SK-N-SH (cell line): ENCODE measurements at regions not wholly inside any gene's neighbourhood (a gene's known extent, or its start where the extent isn't known, plus 50 kb on each side); places are given as distances from the start of the nearest gene placed in this dataset.

Experiments
- CTCF ChIA-PET: fragments of 300-600, 350-600 bp; formaldehyde crosslinking; extraction: SDS; loops from one replicate; lab custom pipeline; 2021; lab: Yijun Ruan, JAX
- POLR2A ChIA-PET: fragments of 350-600 bp; sonication (Branson Sonifier 250); formaldehyde crosslinking; extraction: SDS; loops from one replicate; lab custom pipeline; 2020; ENCODE audit warnings: antibody characterized with exemption, inconsistent platforms; lab: Yijun Ruan, JAX
- DNase-seq: peaks from one replicate; pipeline ENCODE4 v3.0.0; 2012
- H2AFZ ChIP-seq: fragments of 200-600 bp; sonication (generic); 2 replicates; pipeline ENCODE4 v1.8.1; 2016; ENCODE audit warnings: antibody characterized with exemption, mild to moderate bottlenecking, low read depth
- H3F3A ChIP-seq: fragments of 200-600 bp; sonication (generic); replicated peaks from 2 replicates; pipeline ENCODE3; 2016; ENCODE audit warnings: antibody characterized with exemption, mild to moderate bottlenecking; ENCODE audit not compliant: insufficient read depth
- H3K27ac ChIP-seq, 2 experiments: fragments of 200-500 bp in 1 of 2; fragments of 200-600 bp in 1 of 2; sonication (Bioruptor generic) in 1 of 2; sonication (generic), shearing (Covaris generic) in 1 of 2; 2 replicates each; pipeline versions ENCODE4 v1.5.1 to v1.6.1; 2014 to 2016; ENCODE audit warnings: low read depth in 2 of 2, inconsistent platforms in 1 of 2, low read length in 1 of 2, mild to moderate bottlenecking in 1 of 2, mixed read lengths in 1 of 2
- H3K27me3 ChIP-seq: fragments of 200-600 bp; sonication (generic), shearing (Covaris generic); 2 replicates; pipeline ENCODE4 v1.6.1; 2016; ENCODE audit warnings: mixed run types; ENCODE audit not compliant: insufficient read depth
- H3K36me3 ChIP-seq, 2 experiments: fragments of 200-500 bp in 1 of 2; fragments of 200-600 bp in 1 of 2; sonication (Bioruptor generic) in 1 of 2; sonication (generic) in 1 of 2; replicated peaks in 1 of 2; 2 replicates each; pipeline versions ENCODE3 to v1.5.1; 2014 to 2016; ENCODE audit warnings: low read length in 1 of 2, mild to moderate bottlenecking in 1 of 2; ENCODE audit not compliant: insufficient read depth in 2 of 2, control insufficient read depth in 1 of 2
- H3K4me1 ChIP-seq, 2 experiments: fragments of 200-500 bp in 1 of 2; fragments of 200-600 bp in 1 of 2; sonication (Bioruptor generic) in 1 of 2; sonication (generic), shearing (Covaris generic) in 1 of 2; 2 replicates each; pipeline versions ENCODE4 v1.5.1 to v1.6.1; 2014 to 2016; ENCODE audit warnings: low read depth in 1 of 2, low read length in 1 of 2, mixed run types in 1 of 2; ENCODE audit not compliant: insufficient read depth in 2 of 2, control insufficient read depth in 1 of 2
- H3K4me2 ChIP-seq: fragments of 200-600 bp; sonication (generic), shearing (Covaris generic); 2 replicates; pipeline ENCODE4 v1.6.1; 2017; ENCODE audit warnings: mixed run types
- H3K4me3 ChIP-seq, 2 experiments: fragments of 200-500 bp in 1 of 2; fragments of 200-600 bp in 1 of 2; sonication (Bioruptor generic) in 1 of 2; sonication (generic), shearing (Covaris generic) in 1 of 2; 2 replicates each; pipeline versions ENCODE4 v1.5.1 to v1.8.1; 2014 to 2016; ENCODE audit warnings: low read depth in 2 of 2, inconsistent platforms in 1 of 2, low read length in 1 of 2, mild to moderate bottlenecking in 1 of 2, mixed read lengths in 1 of 2, moderate library complexity in 1 of 2
- H3K79me2 ChIP-seq: fragments of 200-600 bp; sonication (generic); 2 replicates; pipeline ENCODE4 v1.8.1; 2017; ENCODE audit warnings: mild to moderate bottlenecking; ENCODE audit not compliant: insufficient read depth
- H3K9ac ChIP-seq: fragments of 200-600 bp; sonication (generic); 2 replicates; pipeline ENCODE4 v1.6.1; 2017; ENCODE audit warnings: mixed run types
- H3K9me2 ChIP-seq: fragments of 200-600 bp; sonication (generic); 2 replicates; pipeline ENCODE4 v1.6.1; 2017; ENCODE audit warnings: mixed run types
- H3K9me3 ChIP-seq: fragments of 200-600 bp; sonication (generic); 2 replicates; pipeline ENCODE4 v1.6.1; 2017; ENCODE audit warnings: mixed run types, mild to moderate bottlenecking, moderate library complexity
- H4K20me1 ChIP-seq: fragments of 200-600 bp; sonication (generic); 2 replicates; pipeline ENCODE4 v1.6.1; 2017; ENCODE audit warnings: mild to moderate bottlenecking, mixed run types; ENCODE audit not compliant: insufficient read depth
- CHD2 ChIP-seq: fragments of 150-350 bp; IDR thresholded peaks from 2 replicates; pipeline ENCODE4 v1.6.1; 2018; ENCODE audit warnings: low read length; ENCODE audit not compliant: partially characterized antibody
- CTCF ChIP-seq: fragments of 200-600 bp; sonication (generic); IDR thresholded peaks from 2 replicates; pipeline ENCODE4 v1.6.1; 2017; ENCODE audit warnings: antibody characterized with exemption, mild to moderate bottlenecking, moderate library complexity
- ELF1 ChIP-seq: IDR thresholded peaks from 2 replicates; pipeline ENCODE4 v1.4.0; 2012
- EP300 ChIP-seq, 2 experiments: IDR thresholded peaks; 2 replicates each; pipeline versions ENCODE4 v1.4.0 to v1.6.1; 2012; ENCODE audit warnings: borderline replicate concordance in 1 of 2, low read depth in 1 of 2, low read length in 1 of 2
- EZH2phosphoT487 ChIP-seq: fragments of 200-600 bp; sonication (generic); IDR thresholded peaks from 2 replicates; pipeline ENCODE4 v1.6.1; 2017; ENCODE audit warnings: low read depth, mixed run types, mild to moderate bottlenecking, antibody characterized with exemption, moderate library complexity, borderline replicate concordance
- FOXJ3 ChIP-seq: sonication (generic); formaldehyde crosslinking; IDR thresholded peaks from 2 replicates; pipeline ENCODE4 v1.5.1; 2020; ENCODE audit warnings: mild to moderate bottlenecking, missing genetic modification reagents
- GABPA ChIP-seq: IDR thresholded peaks from 2 replicates; pipeline ENCODE4 v1.4.0; 2012; ENCODE audit warnings: low read depth, mild to moderate bottlenecking
- JUND ChIP-seq: IDR thresholded peaks from 2 replicates; pipeline ENCODE4 v1.4.0; 2012
- MXI1 ChIP-seq: IDR thresholded peaks from 2 replicates; pipeline ENCODE4 v1.6.1; 2012; ENCODE audit warnings: mild to moderate bottlenecking, low read depth, low read length, improper control_type of control experiment
- NFIC ChIP-seq: IDR thresholded peaks from 2 replicates; pipeline ENCODE4 v1.4.0; 2012; ENCODE audit warnings: borderline replicate concordance
- NRF1 ChIP-seq: IDR thresholded peaks from 2 replicates; pipeline ENCODE4 v1.6.1; 2012; ENCODE audit warnings: low read depth, mild to moderate bottlenecking, low read length
- POLR2AphosphoS5 ChIP-seq: IDR thresholded peaks from 2 replicates; pipeline ENCODE4 v1.6.1; 2012; ENCODE audit warnings: low read depth, low read length
- RAD21 ChIP-seq: IDR thresholded peaks from 2 replicates; pipeline ENCODE4 v1.6.1; 2012; ENCODE audit warnings: mild to moderate bottlenecking, low read length
- RCOR1 ChIP-seq: fragments of 150-350 bp; IDR thresholded peaks from 2 replicates; pipeline ENCODE4 v1.6.1; 2017; ENCODE audit warnings: antibody characterized with exemption, low read length
- RFX5 ChIP-seq: IDR thresholded peaks from 2 replicates; pipeline ENCODE4 v1.6.1; 2012; ENCODE audit warnings: mild to moderate bottlenecking, improper control_type of control experiment, low read length
- SMC3 ChIP-seq: IDR thresholded peaks from 2 replicates; pipeline ENCODE4 v1.6.1; 2012; ENCODE audit warnings: low read depth, low read length, improper control_type of control experiment
- TAF1 ChIP-seq: IDR thresholded peaks from 2 replicates; pipeline ENCODE4 v1.6.1; 2012; ENCODE audit warnings: low read depth, mild to moderate bottlenecking, low read length, moderate library complexity, borderline replicate concordance
- YY1 ChIP-seq: IDR thresholded peaks from 2 replicates; pipeline ENCODE4 v1.4.0; 2012; ENCODE audit warnings: low read depth, mild to moderate bottlenecking
- WGBS: methylation state at CpG from one replicate; pipeline ENCODE4 v1.1.6; 2017; ENCODE audit warnings: low lambda C conversion rate; 5-methylcytosine and 5-hydroxymethylcytosine counted together
- TF ChIP-seq, protein P1 (sequence below): fragments of 150-350 bp; IDR thresholded peaks from 2 replicates; pipeline ENCODE4 v1.6.1; 2017; ENCODE audit warnings: antibody characterized with exemption, low read length, low read depth, borderline replicate concordance
- TF ChIP-seq, protein P2 (sequence below): fragments of 150-350 bp; IDR thresholded peaks from 2 replicates; pipeline ENCODE4 v1.6.1; 2016; ENCODE audit warnings: mild to moderate bottlenecking, low read depth, low read length

DNA sequence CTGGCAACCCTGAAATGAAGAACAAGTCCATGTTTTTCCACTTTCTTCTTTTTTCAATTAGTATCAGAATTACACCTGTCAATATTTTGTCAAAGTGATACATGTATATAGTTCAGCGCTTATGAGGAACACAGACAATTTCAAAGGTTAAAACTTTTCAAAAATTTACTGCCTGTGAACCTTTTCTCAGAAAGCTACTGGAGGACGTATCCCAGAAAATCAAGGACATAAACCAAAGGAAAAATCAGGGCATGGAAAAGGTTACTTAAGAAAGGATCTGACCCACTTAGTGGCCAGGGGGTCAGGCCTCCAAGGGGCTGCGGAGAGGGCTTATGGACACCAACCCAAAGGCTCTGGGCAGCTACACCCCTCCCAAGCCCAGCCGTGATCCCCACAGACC is 81.1 kb upstream of the ACTRT2 start:
- Histone ChIP-seq H3K4me1 (no peaks in the 10 kb centered on the region), H3K79me2 (no peaks in the 10 kb centered on the region), H3K9me3 (no peaks in the 10 kb centered on the region), H3K9me2 (no peaks in the 10 kb centered on the region), H3K4me2 (no peak overlapping the region), H3K27me3 (no peaks in the 10 kb centered on the region), H4K20me1 (no peaks in the 10 kb centered on the region), H2AFZ (no peak overlapping the region), H3K4me3 (no peak overlapping the region), H3K27ac (no peak overlapping the region), H3K9ac (no peak overlapping the region), H3F3A (no peaks in the 10 kb centered on the region), H3K36me3 (no peaks in the 10 kb centered on the region)
- ChIA-PET CTCF (interaction anchor here (2.2 kb wide), 1 partner anchor 18 kb away, joined by 6 read pairs; no protein-coding TSS in a partner anchor), POLR2A (no interaction called here)
- DNase-seq: no peak
- WGBS: 3% methylated on average over 4 of the region's 4 CpGs
- no peak for TF ChIP-seq EP300 (IDR thresholded peaks at IDR 0.05; ENCODE audit: borderline replicate concordance in 1 of 2, low read depth in 1 of 2, low read length in 1 of 2)

DNA sequence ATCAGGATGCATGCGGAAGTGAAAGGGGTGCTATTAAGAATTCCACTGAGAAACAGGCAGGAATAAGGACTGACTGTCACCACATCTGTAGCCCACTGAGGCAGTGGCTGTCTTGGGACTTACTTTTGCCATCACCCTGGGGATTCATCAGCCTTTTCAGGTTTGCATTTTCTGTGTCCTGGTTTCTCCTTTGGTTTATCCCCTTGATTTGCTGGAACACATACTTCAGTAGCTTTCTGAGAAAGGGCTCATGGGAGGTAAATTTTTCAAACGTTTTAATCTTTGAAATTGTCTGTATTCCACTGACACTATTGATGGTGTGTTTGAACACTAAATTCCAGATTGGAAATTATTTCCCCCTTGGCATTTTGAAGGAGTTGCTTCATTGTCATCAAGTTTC is 80.2 kb upstream of the ACTRT2 start:
- WGBS: 13% methylated on average over 2 of the region's 2 CpGs
- Histone ChIP-seq H3K4me3 (no peak overlapping the region), H2AFZ (no peak overlapping the region), H3K27me3 (no peaks in the 10 kb centered on the region), H3K79me2 (no peaks in the 10 kb centered on the region), H3K9me3 (no peaks in the 10 kb centered on the region), H3K36me3 (no peaks in the 10 kb centered on the region), H3K9ac (no peak overlapping the region), H3K4me1 (no peaks in the 10 kb centered on the region), H3K9me2 (no peaks in the 10 kb centered on the region), H3K4me2 (no peak overlapping the region), H3F3A (no peaks in the 10 kb centered on the region), H3K27ac (no peak overlapping the region), H4K20me1 (no peaks in the 10 kb centered on the region)
- ChIA-PET POLR2A (no interaction called here), CTCF (interaction anchor here (2.2 kb wide), 1 partner anchor 19 kb away, joined by 6 read pairs; no protein-coding TSS in a partner anchor)
- TF ChIP-seq FOXJ3 (CRISPR knock-in tag) (no peak), JUND (no peak), NRF1 (no peak), NFIC (no peak), SMC3 (no peak), RCOR1 (no peak), GABPA (no peak), EP300 (IDR thresholded peaks at IDR 0.05; ENCODE audit: borderline replicate concordance in 1 of 2, low read depth in 1 of 2, low read length in 1 of 2) (no peak), TAF1 (no peak), ELF1 (no peak), YY1 (no peak), EZH2phosphoT487 (no peak), CHD2 (no peak), RFX5 (no peak), RAD21 (no peak), CTCF (no peak), MXI1 (no peak), POLR2AphosphoS5 (no peak)
- TF ChIP-seq, protein P1, sequence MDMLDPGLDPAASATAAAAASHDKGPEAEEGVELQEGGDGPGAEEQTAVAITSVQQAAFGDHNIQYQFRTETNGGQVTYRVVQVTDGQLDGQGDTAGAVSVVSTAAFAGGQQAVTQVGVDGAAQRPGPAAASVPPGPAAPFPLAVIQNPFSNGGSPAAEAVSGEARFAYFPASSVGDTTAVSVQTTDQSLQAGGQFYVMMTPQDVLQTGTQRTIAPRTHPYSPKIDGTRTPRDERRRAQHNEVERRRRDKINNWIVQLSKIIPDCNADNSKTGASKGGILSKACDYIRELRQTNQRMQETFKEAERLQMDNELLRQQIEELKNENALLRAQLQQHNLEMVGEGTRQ: no peak
- TF ChIP-seq, protein P2, sequence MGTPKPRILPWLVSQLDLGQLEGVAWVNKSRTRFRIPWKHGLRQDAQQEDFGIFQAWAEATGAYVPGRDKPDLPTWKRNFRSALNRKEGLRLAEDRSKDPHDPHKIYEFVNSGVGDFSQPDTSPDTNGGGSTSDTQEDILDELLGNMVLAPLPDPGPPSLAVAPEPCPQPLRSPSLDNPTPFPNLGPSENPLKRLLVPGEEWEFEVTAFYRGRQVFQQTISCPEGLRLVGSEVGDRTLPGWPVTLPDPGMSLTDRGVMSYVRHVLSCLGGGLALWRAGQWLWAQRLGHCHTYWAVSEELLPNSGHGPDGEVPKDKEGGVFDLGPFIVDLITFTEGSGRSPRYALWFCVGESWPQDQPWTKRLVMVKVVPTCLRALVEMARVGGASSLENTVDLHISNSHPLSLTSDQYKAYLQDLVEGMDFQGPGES: no peak
- no peak for DNase-seq
